HepG2 (cell line): ENCODE measurements at regions not wholly inside any gene's neighbourhood (a gene's known extent, or its start where the extent isn't known, plus 50 kb on each side); places are given as distances from the start of the nearest gene placed in this dataset.

Source experiments
- ATAC-seq: fragments of 200-7000 bp; cut with Tn5 transposase; 3 replicates; pipeline ENCODE4 v1.9.1; 2020; ENCODE audit warnings: mild to moderate bottlenecking, moderate library complexity
- BruUV-seq: library from RNA; stranded (reverse); fragments of 400-500 nt; replicated peaks from 2 replicates; lab custom pipeline; 2021; lab: Mats Ljungman, UMichigan
- CTCF ChIA-PET: fragments of 300-600 bp; formaldehyde crosslinking; extraction: SDS; loops from one replicate; lab custom pipeline; 2021; ENCODE audit warnings: low total read pairs, inconsistent platforms, low intra/inter-chr PET ratio; lab: Yijun Ruan, JAX
- POLR2A ChIA-PET: fragments of 350-600 bp; sonication (Branson Sonifier 250); formaldehyde crosslinking; loops from one replicate; lab custom pipeline; 2020; ENCODE audit warnings: antibody characterized with exemption, inconsistent platforms; lab: Yijun Ruan, JAX
- DNase-seq: peaks from one replicate; pipeline ENCODE4 v3.0.0-alpha.2; 2015; ENCODE audit warnings: low spot score
- FAIRE-seq: peaks from 3 replicates; lab custom pipeline; 2011; peaks lifted over from hg19 to GRCh38; lab: Jason Lieb, UNC
- H2AFZ ChIP-seq: one replicate; pipeline ENCODE4 v1.6.1; 2011; ENCODE audit warnings: low read length, inconsistent platforms
- H3K27ac ChIP-seq: fragments of 300-600 bp; 3 replicates; pipeline ENCODE4 v1.8.0; 2011; ENCODE audit warnings: mixed run types, mild to moderate bottlenecking, mixed read lengths, low read length, inconsistent platforms; ENCODE audit not compliant: insufficient read depth; ENCODE audit errors: extremely low read length
- H3K27me3 ChIP-seq, 2 experiments: fragments of 200-600 bp in 1 of 2; 2 replicates in 1 of 2; 3 replicates in 1 of 2; pipeline versions ENCODE4 v1.6.0 to v1.8.0; 2011; ENCODE audit warnings: low read length in 2 of 2, mild to moderate bottlenecking in 2 of 2, moderate library complexity in 2 of 2, inconsistent platforms in 1 of 2; ENCODE audit not compliant: insufficient read depth in 2 of 2, control insufficient read depth in 1 of 2
- H3K36me3 ChIP-seq, 2 experiments: fragments of 200-600 bp in 1 of 2; replicated peaks in 1 of 2; 2 replicates in 1 of 2; 3 replicates in 1 of 2; pipeline versions ENCODE4 v1.5.1 to v1.8.0; 2011; ENCODE audit warnings: low read length in 2 of 2, inconsistent platforms in 1 of 2; ENCODE audit not compliant: insufficient read depth in 2 of 2, control insufficient read depth in 1 of 2
- H3K4me1 ChIP-seq: 2 replicates; pipeline ENCODE4 v1.5.1; 2012; ENCODE audit warnings: low read length, inconsistent platforms; ENCODE audit not compliant: insufficient read depth
- H3K4me2 ChIP-seq: 2 replicates; pipeline ENCODE4 v1.6.0; 2011; ENCODE audit warnings: low read depth, low read length, inconsistent platforms
- H3K4me3 ChIP-seq, 3 experiments: fragments of 200-600 bp in 1 of 3; sonication (generic), shearing (Covaris generic) in 1 of 3; replicated peaks in 1 of 3; 2 replicates each; pipeline ENCODE4 v1.5.1; 2011 to 2016; ENCODE audit warnings: low read length in 3 of 3, inconsistent platforms in 2 of 3, low read depth in 2 of 3, mild to moderate bottlenecking in 2 of 3, control low read depth in 1 of 3, mixed read lengths in 1 of 3; ENCODE audit not compliant: insufficient read depth in 1 of 3
- H3K79me2 ChIP-seq: one replicate; pipeline ENCODE4 v1.6.1; 2011; ENCODE audit warnings: low read length, inconsistent platforms; ENCODE audit not compliant: insufficient read depth
- H3K9ac ChIP-seq: 2 replicates; pipeline ENCODE4 v1.6.0; 2011; ENCODE audit warnings: mild to moderate bottlenecking, low read depth, low read length, inconsistent platforms; ENCODE audit not compliant: insufficient read depth
- H3K9me3 ChIP-seq: 2 replicates; pipeline ENCODE4 v1.5.1; 2012; ENCODE audit warnings: mild to moderate bottlenecking, low read length
- H4K20me1 ChIP-seq: 2 replicates; pipeline ENCODE4 v1.6.0; 2011; ENCODE audit warnings: inconsistent platforms, mild to moderate bottlenecking, low read length, moderate library complexity; ENCODE audit not compliant: insufficient read depth
- CREM ChIP-seq, 2 experiments: sonication (generic) in 1 of 2; formaldehyde crosslinking in 1 of 2; IDR thresholded peaks; 2 replicates each; pipeline versions ENCODE4 v1.4.0 to v1.6.1; 2016 to 2020; ENCODE audit warnings: antibody characterized with exemption in 1 of 2, mild to moderate bottlenecking in 1 of 2, missing genetic modification reagents in 1 of 2
- HOXA5 ChIP-seq: sonication (generic); formaldehyde crosslinking; IDR thresholded peaks from 2 replicates; pipeline ENCODE4 v1.4.0; 2020; ENCODE audit warnings: missing genetic modification reagents
- SALL2 ChIP-seq: sonication (generic); formaldehyde crosslinking; IDR thresholded peaks from 2 replicates; pipeline ENCODE4 v1.8.1; 2023; ENCODE audit warnings: mild to moderate bottlenecking, missing genetic modification reagents, inconsistent platforms
- ZBTB1 ChIP-seq: sonication (generic); formaldehyde crosslinking; IDR thresholded peaks from 2 replicates; pipeline ENCODE4 v1.4.0; 2020; ENCODE audit warnings: missing genetic modification reagents, borderline replicate concordance
- ZFP36L1 ChIP-seq: sonication (generic); formaldehyde crosslinking; IDR thresholded peaks from 2 replicates; pipeline ENCODE4 v1.8.0; 2022; ENCODE audit warnings: mild to moderate bottlenecking, missing genetic modification reagents, moderate library complexity
- ZNF138 ChIP-seq: sonication (generic); formaldehyde crosslinking; IDR thresholded peaks from 2 replicates; pipeline ENCODE4 v1.5.0; 2020; ENCODE audit warnings: mild to moderate bottlenecking, low read depth, missing genetic modification reagents
- ZNF296 ChIP-seq: sonication (generic); formaldehyde crosslinking; conservative IDR thresholded peaks from 2 replicates; pipeline ENCODE4 v1.5.0; 2020; ENCODE audit warnings: mild to moderate bottlenecking, missing genetic modification reagents
- ZNF333 ChIP-seq: sonication (generic); formaldehyde crosslinking; IDR thresholded peaks from 2 replicates; pipeline ENCODE4 v1.4.0; 2020; ENCODE audit warnings: mild to moderate bottlenecking, missing genetic modification reagents, borderline replicate concordance
- ZNF510 ChIP-seq: sonication (generic); formaldehyde crosslinking; IDR thresholded peaks from 2 replicates; pipeline ENCODE4 v1.4.0; 2020; ENCODE audit warnings: low read depth, mild to moderate bottlenecking, missing genetic modification reagents
- ZNF607 ChIP-seq: sonication (generic); formaldehyde crosslinking; IDR thresholded peaks from 2 replicates; pipeline ENCODE4 v1.5.1; 2020; ENCODE audit warnings: missing genetic modification reagents, mild to moderate bottlenecking, borderline replicate concordance
- ZNF629 ChIP-seq: sonication (generic); formaldehyde crosslinking; conservative IDR thresholded peaks from 2 replicates; pipeline ENCODE4 v1.5.0; 2020; ENCODE audit warnings: missing genetic modification reagents
- ZSCAN20 ChIP-seq: sonication (generic); formaldehyde crosslinking; IDR thresholded peaks from 2 replicates; pipeline ENCODE4 v1.4.0; 2020; ENCODE audit warnings: missing genetic modification reagents, mild to moderate bottlenecking, borderline replicate concordance
- WGBS: methylation state at CpG from one replicate; pipeline ENCODE4 v1.1.6; 2017; ENCODE audit warnings: low lambda C conversion rate; 5-methylcytosine and 5-hydroxymethylcytosine counted together
- in situ Hi-C: cut with HindIII; loops from 2 replicates; pipeline ENCODE4 v1.10.0; 2017; ENCODE audit warnings: low pct_unique_long_range_greater_than_20kb; ENCODE audit not compliant: extremely low pct_ligation_motif_present
- intact Hi-C: fragments of 100-400 bp; cut with micrococcal nuclease; formaldehyde crosslinking; loops from one replicate; pipeline ENCODE4 v1.10.0; 2022; ENCODE audit not compliant: unreplicated experiment
- TF ChIP-seq, protein P1 (sequence below): sonication (generic); formaldehyde crosslinking; IDR thresholded peaks from 2 replicates; pipeline ENCODE4 v1.4.0; 2020; ENCODE audit warnings: missing genetic modification reagents
- TF ChIP-seq, protein P2 (sequence below): sonication (generic); formaldehyde crosslinking; IDR thresholded peaks from 2 replicates; pipeline ENCODE4 v1.5.0; 2020; ENCODE audit warnings: missing genetic modification reagents, mild to moderate bottlenecking, borderline replicate concordance
- TF ChIP-seq, protein P3 (sequence below): sonication (generic); formaldehyde crosslinking; IDR thresholded peaks from 2 replicates; pipeline ENCODE4 v1.9.0; 2021; ENCODE audit warnings: missing genetic modification reagents, mild to moderate bottlenecking, borderline replicate concordance
- TF ChIP-seq, protein P4 (sequence below): sonication (generic); formaldehyde crosslinking; IDR thresholded peaks from 2 replicates; pipeline ENCODE4 v1.4.0; 2020; ENCODE audit warnings: missing genetic modification reagents, borderline replicate concordance
- TF ChIP-seq, protein P5 (sequence below): sonication (generic); formaldehyde crosslinking; IDR thresholded peaks from 2 replicates; pipeline ENCODE4 v1.4.0; 2020; ENCODE audit warnings: missing genetic modification reagents

DNA sequence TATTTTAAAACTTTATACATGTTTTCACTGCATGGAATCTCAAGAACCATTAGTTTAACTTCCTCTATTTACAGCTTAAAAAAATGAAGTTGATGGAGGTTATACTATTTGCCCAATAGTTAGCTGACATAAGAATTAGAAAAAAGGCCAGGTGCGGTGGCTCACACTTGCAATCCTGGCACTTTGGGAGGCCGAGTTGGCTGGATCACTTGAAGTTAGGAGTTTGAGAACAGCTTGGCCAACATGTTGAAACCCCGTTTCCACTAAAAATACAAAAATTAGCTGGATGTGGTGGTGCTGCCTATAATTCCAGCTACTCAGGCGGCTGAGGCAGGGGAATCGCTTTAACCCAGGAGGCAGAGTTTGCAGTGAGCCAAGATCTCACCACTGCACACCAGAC lies 125.1 kb upstream of the CDH19 start:
- 45% methylated on average over 5 of the region's 5 CpGs for WGBS
- DNase-seq = no peak
- H3K4me1 ChIP-seq = peaks cover 15% of the 10 kb centered on the region

More for the DNA sequence above, 125.1 kb upstream of the CDH19 start:
- Histone ChIP-seq H3K9ac (no peak overlapping the region), H3K27ac (no peak overlapping the region), H3K36me3 (no peaks in the 10 kb centered on the region), H4K20me1 (no peaks in the 10 kb centered on the region), H3K4me2 (no peak overlapping the region), H2AFZ (no peak overlapping the region), H3K79me2 (no peaks in the 10 kb centered on the region), H3K9me3 (no peaks in the 10 kb centered on the region), H3K4me3 (no peak overlapping the region), H3K27me3 (no peaks in the 10 kb centered on the region; a peak in 1 of 5 replicates)
- CTCF ChIA-PET = no interaction called here
- in situ Hi-C loops (no loop called here), intact Hi-C loops (no loop called here)
- ATAC-seq (no peak), FAIRE-seq (no peak)
- BruUV-seq = no TSS peak
- POLR2A ChIA-PET = no interaction called here
- no peak for TF ChIP-seq ZNF296 (CRISPR knock-in tag)
- no peak for TF ChIP-seq ZNF629 (CRISPR knock-in tag)
- TF ChIP-seq ZFP36L1 (CRISPR knock-in tag) = no peak
- TF ChIP-seq ZNF333 (CRISPR knock-in tag) = no peak
- no peak for TF ChIP-seq ZSCAN20 (CRISPR knock-in tag)
- TF ChIP-seq SALL2 (CRISPR knock-in tag) = no peak
- no peak for TF ChIP-seq ZBTB1
- TF ChIP-seq CREM (IDR thresholded peaks at IDR 0.05) = no peak
- TF ChIP-seq CREM (CRISPR knock-in tag; IDR thresholded peaks at IDR 0.05) = no peak
- TF ChIP-seq, protein P1, sequence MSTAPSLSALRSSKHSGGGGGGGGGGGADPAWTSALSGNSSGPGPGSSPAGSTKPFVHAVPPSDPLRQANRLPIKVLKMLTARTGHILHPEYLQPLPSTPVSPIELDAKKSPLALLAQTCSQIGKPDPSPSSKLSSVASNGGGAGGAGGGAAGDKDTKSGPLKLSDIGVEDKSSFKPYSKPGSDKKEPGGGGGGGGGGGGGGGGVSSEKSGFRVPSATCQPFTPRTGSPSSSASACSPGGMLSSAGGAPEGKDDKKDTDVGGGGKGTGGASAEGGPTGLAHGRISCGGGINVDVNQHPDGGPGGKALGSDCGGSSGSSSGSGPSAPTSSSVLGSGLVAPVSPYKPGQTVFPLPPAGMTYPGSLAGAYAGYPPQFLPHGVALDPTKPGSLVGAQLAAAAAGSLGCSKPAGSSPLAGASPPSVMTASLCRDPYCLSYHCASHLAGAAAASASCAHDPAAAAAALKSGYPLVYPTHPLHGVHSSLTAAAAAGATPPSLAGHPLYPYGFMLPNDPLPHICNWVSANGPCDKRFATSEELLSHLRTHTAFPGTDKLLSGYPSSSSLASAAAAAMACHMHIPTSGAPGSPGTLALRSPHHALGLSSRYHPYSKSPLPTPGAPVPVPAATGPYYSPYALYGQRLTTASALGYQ = no peak
- TF ChIP-seq, protein P2, sequence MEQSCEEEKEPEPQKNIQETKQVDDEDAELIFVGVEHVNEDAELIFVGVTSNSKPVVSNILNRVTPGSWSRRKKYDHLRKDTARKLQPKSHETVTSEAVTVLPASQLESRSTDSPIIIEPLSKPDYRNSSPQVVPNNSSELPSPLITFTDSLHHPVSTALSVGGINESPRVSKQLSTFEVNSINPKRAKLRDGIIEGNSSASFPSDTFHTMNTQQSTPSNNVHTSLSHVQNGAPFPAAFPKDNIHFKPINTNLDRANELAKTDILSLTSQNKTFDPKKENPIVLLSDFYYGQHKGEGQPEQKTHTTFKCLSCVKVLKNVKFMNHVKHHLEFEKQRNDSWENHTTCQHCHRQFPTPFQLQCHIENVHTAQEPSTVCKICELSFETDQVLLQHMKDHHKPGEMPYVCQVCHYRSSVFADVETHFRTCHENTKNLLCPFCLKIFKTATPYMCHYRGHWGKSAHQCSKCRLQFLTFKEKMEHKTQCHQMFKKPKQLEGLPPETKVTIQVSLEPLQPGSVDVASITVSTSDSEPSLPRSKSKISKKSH (CRISPR knock-in tag) = no peak
- no peak for TF ChIP-seq ZNF138
- TF ChIP-seq ZNF510 (CRISPR knock-in tag) = no peak
- TF ChIP-seq, protein P3, sequence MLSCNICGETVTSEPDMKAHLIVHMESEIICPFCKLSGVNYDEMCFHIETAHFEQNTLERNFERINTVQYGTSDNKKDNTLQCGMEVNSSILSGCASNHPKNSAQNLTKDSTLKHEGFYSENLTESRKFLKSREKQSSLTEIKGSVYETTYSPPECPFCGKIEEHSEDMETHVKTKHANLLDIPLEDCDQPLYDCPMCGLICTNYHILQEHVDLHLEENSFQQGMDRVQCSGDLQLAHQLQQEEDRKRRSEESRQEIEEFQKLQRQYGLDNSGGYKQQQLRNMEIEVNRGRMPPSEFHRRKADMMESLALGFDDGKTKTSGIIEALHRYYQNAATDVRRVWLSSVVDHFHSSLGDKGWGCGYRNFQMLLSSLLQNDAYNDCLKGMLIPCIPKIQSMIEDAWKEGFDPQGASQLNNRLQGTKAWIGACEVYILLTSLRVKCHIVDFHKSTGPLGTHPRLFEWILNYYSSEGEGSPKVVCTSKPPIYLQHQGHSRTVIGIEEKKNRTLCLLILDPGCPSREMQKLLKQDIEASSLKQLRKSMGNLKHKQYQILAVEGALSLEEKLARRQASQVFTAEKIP = no peak
- TF ChIP-seq, protein P4, sequence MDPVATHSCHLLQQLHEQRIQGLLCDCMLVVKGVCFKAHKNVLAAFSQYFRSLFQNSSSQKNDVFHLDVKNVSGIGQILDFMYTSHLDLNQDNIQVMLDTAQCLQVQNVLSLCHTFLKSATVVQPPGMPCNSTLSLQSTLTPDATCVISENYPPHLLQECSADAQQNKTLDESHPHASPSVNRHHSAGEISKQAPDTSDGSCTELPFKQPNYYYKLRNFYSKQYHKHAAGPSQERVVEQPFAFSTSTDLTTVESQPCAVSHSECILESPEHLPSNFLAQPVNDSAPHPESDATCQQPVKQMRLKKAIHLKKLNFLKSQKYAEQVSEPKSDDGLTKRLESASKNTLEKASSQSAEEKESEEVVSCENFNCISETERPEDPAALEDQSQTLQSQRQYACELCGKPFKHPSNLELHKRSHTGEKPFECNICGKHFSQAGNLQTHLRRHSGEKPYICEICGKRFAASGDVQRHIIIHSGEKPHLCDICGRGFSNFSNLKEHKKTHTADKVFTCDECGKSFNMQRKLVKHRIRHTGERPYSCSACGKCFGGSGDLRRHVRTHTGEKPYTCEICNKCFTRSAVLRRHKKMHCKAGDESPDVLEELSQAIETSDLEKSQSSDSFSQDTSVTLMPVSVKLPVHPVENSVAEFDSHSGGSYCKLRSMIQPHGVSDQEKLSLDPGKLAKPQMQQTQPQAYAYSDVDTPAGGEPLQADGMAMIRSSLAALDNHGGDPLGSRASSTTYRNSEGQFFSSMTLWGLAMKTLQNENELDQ (CRISPR knock-in tag) = no peak
- TF ChIP-seq HOXA5 (CRISPR knock-in tag) = no peak
- TF ChIP-seq, protein P5, sequence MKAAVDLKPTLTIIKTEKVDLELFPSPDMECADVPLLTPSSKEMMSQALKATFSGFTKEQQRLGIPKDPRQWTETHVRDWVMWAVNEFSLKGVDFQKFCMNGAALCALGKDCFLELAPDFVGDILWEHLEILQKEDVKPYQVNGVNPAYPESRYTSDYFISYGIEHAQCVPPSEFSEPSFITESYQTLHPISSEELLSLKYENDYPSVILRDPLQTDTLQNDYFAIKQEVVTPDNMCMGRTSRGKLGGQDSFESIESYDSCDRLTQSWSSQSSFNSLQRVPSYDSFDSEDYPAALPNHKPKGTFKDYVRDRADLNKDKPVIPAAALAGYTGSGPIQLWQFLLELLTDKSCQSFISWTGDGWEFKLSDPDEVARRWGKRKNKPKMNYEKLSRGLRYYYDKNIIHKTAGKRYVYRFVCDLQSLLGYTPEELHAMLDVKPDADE (CRISPR knock-in tag) = no peak
- no peak for TF ChIP-seq ZNF607
